Breast epithelium (tissue), 4 donors: ENCODE measurements at regions not wholly inside any gene's neighbourhood (a gene's known extent, or its start where the extent isn't known, plus 50 kb on each side); places are given as distances from the start of the nearest gene placed in this dataset.

Experiments
- DNase-seq, 2 donors: peaks; one replicate each; pipeline ENCODE4 v3.0.0-alpha.2; 2019; ENCODE audit warnings: low spot score in 2 of 2
- H3K27ac ChIP-seq, 2 donors: fragments of 200-600 bp; sonication (generic) in 1 of 2; one replicate each; pipeline ENCODE4 v1.5.1; 2016 to 2019; ENCODE audit warnings: mild to moderate bottlenecking in 1 of 2
- H3K27me3 ChIP-seq, 2 donors: fragments of 200-600 bp; sonication (generic) in 1 of 2; one replicate each; pipeline versions ENCODE4 v1.5.1 to v1.6.0; 2017 to 2019; ENCODE audit warnings: control low read depth in 1 of 2, mild to moderate bottlenecking in 1 of 2
- H3K36me3 ChIP-seq: fragments of 200-600 bp; one replicate; pipeline ENCODE4 v1.5.1; 2019
- H3K4me1 ChIP-seq, 2 donors: fragments of 200-600 bp; sonication (generic); one replicate each; pipeline ENCODE4 v1.5.1; 2016 to 2019; ENCODE audit warnings: control low read depth in 1 of 2
- H3K4me3 ChIP-seq, 3 donors: fragments of 200-600 bp; sonication (generic); 1 replicate in 2 of 3; 2 replicates in 1 of 3; pipeline ENCODE4 v1.5.1; 2016 to 2019; ENCODE audit warnings: mild to moderate bottlenecking in 3 of 3, moderate library complexity in 2 of 3
- H3K9me3 ChIP-seq, 2 donors: fragments of 200-600 bp; sonication (generic) in 1 of 2; one replicate each; pipeline ENCODE4 v1.5.1; 2016 to 2019; ENCODE audit warnings: control low read depth in 1 of 2
- POLR2A ChIP-seq: fragments of 450-650 bp; IDR thresholded peaks from one replicate; pipeline ENCODE4 v1.6.1; 2016; ENCODE audit warnings: antibody characterized with exemption, mild to moderate bottlenecking, moderate library complexity
- POLR2AphosphoS5 ChIP-seq, 3 donors: sonication (generic); formaldehyde crosslinking; IDR thresholded peaks; one replicate each; pipeline ENCODE4 v1.6.1; 2017; ENCODE audit warnings: antibody characterized with exemption in 3 of 3
- intact Hi-C: fragments of 100-400 bp; cut with DNase I; formaldehyde crosslinking; loops from one replicate; pipeline ENCODE4 v1.15.1; 2023; ENCODE audit warnings: low total_unique reads
- TF ChIP-seq, protein P1 (sequence below), 3 donors: fragments of 450-650 bp; IDR thresholded peaks; one replicate each; pipeline ENCODE4 v1.5.1; 2016 to 2017; ENCODE audit warnings: antibody characterized with exemption in 3 of 3, mild to moderate bottlenecking in 3 of 3, moderate library complexity in 3 of 3

DNA sequence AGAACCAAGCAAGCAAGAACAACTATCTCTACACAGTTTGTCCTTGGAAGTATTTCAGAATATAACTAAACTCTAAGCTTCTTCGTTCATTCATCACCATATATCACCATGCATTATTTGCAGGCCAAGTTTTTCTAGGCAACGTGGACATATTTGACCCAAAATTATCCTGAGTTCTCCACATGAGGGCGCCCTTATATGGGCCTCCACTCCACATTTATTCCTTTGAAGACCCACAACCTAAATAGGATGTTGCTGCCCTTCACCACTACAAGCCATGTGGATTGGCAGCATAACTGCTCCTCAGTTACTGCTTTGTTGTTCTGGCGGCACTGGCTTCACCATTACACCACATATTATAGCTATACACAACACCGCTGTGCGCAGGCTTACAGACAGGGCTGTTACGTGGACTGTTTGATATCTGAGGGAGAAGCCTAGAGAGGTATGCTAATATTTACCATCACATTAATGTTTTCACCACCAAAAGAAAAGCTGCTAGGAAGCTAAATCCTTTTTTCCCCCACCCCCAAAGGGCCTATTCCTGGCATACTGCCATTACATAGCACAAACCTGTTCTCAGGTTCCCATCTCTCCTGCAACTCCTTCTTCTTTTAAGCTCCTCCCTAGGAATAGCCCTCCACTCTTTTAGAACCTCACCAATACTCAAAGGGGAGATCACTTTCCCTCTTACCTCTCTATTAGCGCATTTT lies 411.7 kb downstream of the C6orf118 start:
- no peaks in the 10 kb centered on the region for H3K27me3 ChIP-seq
- intact Hi-C loops: loop anchor here (1.0 kb wide), 1 partner anchor 10 kb away; no protein-coding TSS in a partner anchor
- no peaks in the 10 kb centered on the region for H3K36me3 ChIP-seq
- no peak for DNase-seq
- H3K27ac ChIP-seq: no peak overlapping the region
- H3K9me3 ChIP-seq: no peaks in the 10 kb centered on the region
- no peaks in the 10 kb centered on the region for H3K4me1 ChIP-seq
- TF ChIP-seq POLR2AphosphoS5 (IDR thresholded peaks at IDR 0.05) (no peak), POLR2A (no peak)
- H3K4me3 ChIP-seq: no peak overlapping the region

DNA sequence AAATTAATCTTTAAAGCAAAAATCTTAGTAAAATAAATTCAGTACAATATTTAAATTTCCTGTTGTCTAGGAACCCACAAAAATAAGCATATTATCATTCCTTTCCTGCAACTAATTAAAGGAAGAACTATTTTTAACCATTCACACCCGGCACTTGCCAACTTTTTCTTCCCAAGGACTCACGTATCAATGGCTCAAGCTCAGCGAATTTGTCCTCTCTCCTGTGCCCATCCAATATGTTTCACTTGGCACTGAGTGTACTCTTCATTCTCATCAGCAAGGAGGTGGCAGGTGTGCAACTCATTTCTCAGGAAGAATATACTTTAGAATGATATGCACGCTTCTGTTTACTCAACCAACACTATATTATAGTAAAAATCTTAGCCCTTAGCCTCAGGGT lies 419.4 kb downstream of the C6orf118 start:
- H3K4me3 ChIP-seq: no peak overlapping the region
- no peak for DNase-seq
- H3K4me1 ChIP-seq: no peaks in the 10 kb centered on the region
- H3K27me3 ChIP-seq: no peaks in the 10 kb centered on the region
- H3K27ac ChIP-seq: no peak overlapping the region
- intact Hi-C loops: no loop called here
- H3K9me3 ChIP-seq: no peaks in the 10 kb centered on the region
- TF ChIP-seq POLR2AphosphoS5 (IDR thresholded peaks at IDR 0.05): no peak
- no peak for TF ChIP-seq POLR2A
- TF ChIP-seq, protein P1, sequence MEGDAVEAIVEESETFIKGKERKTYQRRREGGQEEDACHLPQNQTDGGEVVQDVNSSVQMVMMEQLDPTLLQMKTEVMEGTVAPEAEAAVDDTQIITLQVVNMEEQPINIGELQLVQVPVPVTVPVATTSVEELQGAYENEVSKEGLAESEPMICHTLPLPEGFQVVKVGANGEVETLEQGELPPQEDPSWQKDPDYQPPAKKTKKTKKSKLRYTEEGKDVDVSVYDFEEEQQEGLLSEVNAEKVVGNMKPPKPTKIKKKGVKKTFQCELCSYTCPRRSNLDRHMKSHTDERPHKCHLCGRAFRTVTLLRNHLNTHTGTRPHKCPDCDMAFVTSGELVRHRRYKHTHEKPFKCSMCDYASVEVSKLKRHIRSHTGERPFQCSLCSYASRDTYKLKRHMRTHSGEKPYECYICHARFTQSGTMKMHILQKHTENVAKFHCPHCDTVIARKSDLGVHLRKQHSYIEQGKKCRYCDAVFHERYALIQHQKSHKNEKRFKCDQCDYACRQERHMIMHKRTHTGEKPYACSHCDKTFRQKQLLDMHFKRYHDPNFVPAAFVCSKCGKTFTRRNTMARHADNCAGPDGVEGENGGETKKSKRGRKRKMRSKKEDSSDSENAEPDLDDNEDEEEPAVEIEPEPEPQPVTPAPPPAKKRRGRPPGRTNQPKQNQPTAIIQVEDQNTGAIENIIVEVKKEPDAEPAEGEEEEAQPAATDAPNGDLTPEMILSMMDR (IDR thresholded peaks at IDR 0.05): no peak
- H3K36me3 ChIP-seq: no peaks in the 10 kb centered on the region

DNA sequence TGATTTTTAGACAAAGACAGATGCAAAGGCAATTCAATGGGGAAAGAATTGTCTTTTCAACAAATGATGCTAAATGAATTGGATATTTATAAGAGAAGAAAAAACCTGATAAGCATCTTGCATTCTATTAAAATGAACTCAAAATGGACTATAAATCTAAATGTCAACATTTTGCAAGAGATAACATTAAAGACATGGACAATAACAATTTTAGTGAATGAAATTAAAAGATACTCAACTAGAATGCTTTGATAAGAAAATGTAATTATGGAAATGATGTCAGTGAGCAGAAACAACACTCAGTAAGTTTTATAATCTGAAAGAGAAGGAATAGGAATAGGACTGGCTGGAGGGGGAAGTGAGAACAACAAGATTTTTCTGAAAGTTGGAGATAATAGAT lies 421.7 kb downstream of the C6orf118 start:
- no peak overlapping the region for H3K4me3 ChIP-seq
- H3K27ac ChIP-seq: no peak overlapping the region
- TF ChIP-seq POLR2A (no peak), POLR2AphosphoS5 (IDR thresholded peaks at IDR 0.05) (no peak)
- TF ChIP-seq, protein P1 (IDR thresholded peaks at IDR 0.05): no peak
- no peaks in the 10 kb centered on the region for H3K27me3 ChIP-seq
- no peak for DNase-seq
- no peaks in the 10 kb centered on the region for H3K36me3 ChIP-seq
- no peaks in the 10 kb centered on the region for H3K4me1 ChIP-seq
- no peaks in the 10 kb centered on the region for H3K9me3 ChIP-seq
- intact Hi-C loops: no loop called here

DNA sequence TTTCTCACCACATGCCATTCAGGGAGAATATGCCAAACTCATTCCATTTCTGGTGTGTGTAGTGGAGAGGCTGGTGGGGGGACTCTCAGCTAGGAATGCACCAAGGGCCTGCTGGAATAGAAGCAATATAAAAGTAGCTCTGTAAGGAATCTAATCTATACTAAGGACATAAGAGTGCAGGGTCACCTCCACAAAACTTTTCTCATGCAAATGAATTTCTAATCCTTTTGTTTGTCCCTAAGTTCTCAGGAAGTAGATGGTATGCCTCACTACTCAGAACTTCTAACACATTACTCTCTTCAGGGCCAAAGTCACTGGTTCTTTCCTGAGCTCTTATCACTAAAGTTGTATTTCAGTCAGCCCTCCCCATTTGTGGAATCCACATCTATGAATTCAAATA lies 427.2 kb downstream of the C6orf118 start:
- TF ChIP-seq, protein P1 (IDR thresholded peaks at IDR 0.05): no peak
- no peak for TF ChIP-seq POLR2AphosphoS5 (IDR thresholded peaks at IDR 0.05)
- no peak for TF ChIP-seq POLR2A
- no peaks in the 10 kb centered on the region for H3K4me1 ChIP-seq
- no peak for DNase-seq
- H3K9me3 ChIP-seq: no peaks in the 10 kb centered on the region
- intact Hi-C loops: no loop called here
- H3K27me3 ChIP-seq: no peaks in the 10 kb centered on the region
- H3K27ac ChIP-seq: no peak overlapping the region
- H3K36me3 ChIP-seq: no peaks in the 10 kb centered on the region
- H3K4me3 ChIP-seq: no peak overlapping the region

DNA sequence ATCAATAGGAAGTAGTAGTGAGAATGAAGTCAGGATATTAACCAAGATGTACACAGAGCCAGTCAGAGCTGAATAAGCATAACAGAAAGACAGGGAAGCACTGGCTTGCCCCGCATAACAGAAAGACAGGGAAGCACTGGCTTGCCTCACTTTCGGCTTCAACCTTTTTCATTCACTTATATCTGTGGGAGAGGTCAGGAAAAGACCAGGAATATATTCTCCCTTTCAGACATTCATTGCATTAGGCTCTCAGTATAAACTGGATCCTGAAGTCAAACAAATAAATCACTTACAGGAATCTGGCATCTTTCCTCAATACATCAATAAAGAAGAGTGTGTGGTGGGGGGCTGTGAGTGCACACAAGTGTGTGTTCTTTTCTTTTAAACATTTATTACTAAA lies 437.6 kb downstream of the C6orf118 start:
- Histone ChIP-seq H3K36me3 (no peaks in the 10 kb centered on the region), H3K27me3 (no peaks in the 10 kb centered on the region), H3K9me3 (peaks cover 0 to 3% of the 10 kb centered on the region in 2 donors), H3K4me1 (no peaks in the 10 kb centered on the region), H3K27ac (no peak overlapping the region), H3K4me3 (no peak overlapping the region)
- intact Hi-C loops: no loop called here
- TF ChIP-seq, protein P1 (IDR thresholded peaks at IDR 0.05): no peak
- TF ChIP-seq POLR2AphosphoS5 (IDR thresholded peaks at IDR 0.05) (no peak), POLR2A (no peak)
- DNase-seq: no peak
